ENCODE measurements at regions not wholly inside any gene's neighbourhood (a gene's known extent, or its start where the extent isn't known, plus 50 kb on each side); places are given as distances from the start of the nearest gene placed in this dataset.

DNA sequence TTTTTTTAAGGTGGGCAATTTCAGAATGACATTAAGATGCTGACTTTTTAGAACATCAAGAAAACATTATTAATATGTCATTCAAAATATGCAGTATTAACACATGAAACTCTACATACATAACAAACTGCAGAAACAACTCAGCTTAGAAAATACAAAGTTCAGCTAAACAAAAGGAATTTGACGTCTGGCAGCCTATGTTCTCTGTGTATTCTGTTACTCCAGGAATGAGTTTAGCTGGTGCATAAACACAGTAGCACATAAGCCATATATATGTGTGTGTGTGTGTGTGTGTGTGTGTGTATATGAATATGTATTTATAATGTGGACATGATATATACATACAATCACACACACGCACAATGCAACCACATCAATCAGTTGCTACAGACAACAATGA is 413.5 kb upstream of the PSMD7 start:
- Histone ChIP-seq H4K12ac (ENCODE audit: low read depth, low read length) (no peak overlapping the region), H3K79me2 (ENCODE audit: control insufficient read depth, insufficient read depth, low read length, poor library complexity) (no peaks in the 10 kb centered on the region), H3K4me1 (ENCODE audit: control insufficient read depth in 1 of 2, insufficient read depth in 2 of 2, low read length in 2 of 2) (no peaks in the 10 kb centered on the region), H2AFZ (ENCODE audit: insufficient read depth, low read length, poor library complexity) (no peak overlapping the region), H2BK12ac (ENCODE audit: low read length) (no peak overlapping the region), H3K23ac (ENCODE audit: low read length) (no peak overlapping the region), H3K27me3 (ENCODE audit: insufficient read depth, low read length) (no peaks in the 10 kb centered on the region), H4K8ac (ENCODE audit: low read depth, low read length) (no peak overlapping the region), H3K4ac (ENCODE audit: low read depth, low read length) (no peak overlapping the region), H4K91ac (ENCODE audit: low read depth, low read length) (no peak overlapping the region), H3K36me3 (ENCODE audit: control insufficient read depth in 1 of 2, insufficient read depth in 2 of 2, low read length in 2 of 2) (no peaks in the 10 kb centered on the region), H3K18ac (ENCODE audit: low read length) (no peak overlapping the region), H3K27ac (ENCODE audit: low read depth, low read length) (no peak overlapping the region), H3K9ac (ENCODE audit: low read length) (no peak overlapping the region), H3K4me2 (ENCODE audit: low read length) (no peak overlapping the region), H2AK5ac (ENCODE audit: low read length) (no peak overlapping the region), H2BK120ac (ENCODE audit: insufficient read depth, low read length, poor library complexity) (no peak overlapping the region), H3K4me3 (ENCODE audit: low read depth, low read length) (no peak overlapping the region), H3K9me3 (ENCODE audit: insufficient read depth, low read depth, low read length) (no peaks in the 10 kb centered on the region), H2BK5ac (ENCODE audit: low read depth, low read length, poor library complexity) (no peak overlapping the region), H3K14ac (ENCODE audit: low read length) (no peak overlapping the region), H3K79me1 (ENCODE audit: low read length) (no peaks in the 10 kb centered on the region)
- DNase-seq, result no peak
- WGBS (ENCODE audit: extremely low coverage, insufficient coverage, insufficient read length), result no CpG with 5 or more reads among the region's 2 CpGs

DNA sequence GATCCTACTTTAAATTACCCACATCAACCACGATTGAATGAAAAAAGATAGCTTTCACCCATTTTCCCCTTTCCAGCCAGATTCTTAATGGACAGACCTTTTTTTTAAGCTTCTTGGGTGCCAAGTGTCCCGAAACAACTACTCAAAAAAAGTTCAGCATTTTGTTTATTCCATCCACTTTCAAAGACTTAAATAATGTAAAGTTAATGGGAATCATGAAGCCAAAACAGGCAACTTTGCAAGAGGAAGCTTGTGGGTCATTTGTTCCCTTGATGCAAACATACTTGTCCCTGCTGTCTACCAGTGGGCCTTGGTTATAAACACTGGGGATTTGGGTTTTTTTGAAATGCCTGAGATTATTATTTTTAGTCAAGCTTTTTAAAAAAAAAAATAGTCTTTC is 414.0 kb upstream of the PSMD7 start:
- Histone ChIP-seq H3K23ac (ENCODE audit: low read length) (no peak overlapping the region), H3K79me1 (ENCODE audit: low read length) (no peaks in the 10 kb centered on the region), H3K4me2 (ENCODE audit: low read length) (no peak overlapping the region), H4K91ac (ENCODE audit: low read depth, low read length) (no peak overlapping the region), H3K27ac (ENCODE audit: low read depth, low read length) (no peak overlapping the region), H2BK12ac (ENCODE audit: low read length) (no peak overlapping the region), H3K9me3 (ENCODE audit: insufficient read depth, low read depth, low read length) (no peaks in the 10 kb centered on the region), H2BK5ac (ENCODE audit: low read depth, low read length, poor library complexity) (no peak overlapping the region), H3K4me3 (ENCODE audit: low read depth, low read length) (no peak overlapping the region), H3K9ac (ENCODE audit: low read length) (no peak overlapping the region), H3K4ac (ENCODE audit: low read depth, low read length) (no peak overlapping the region), H4K12ac (ENCODE audit: low read depth, low read length) (no peak overlapping the region), H3K4me1 (ENCODE audit: control insufficient read depth in 1 of 2, insufficient read depth in 2 of 2, low read length in 2 of 2) (no peaks in the 10 kb centered on the region), H3K36me3 (ENCODE audit: control insufficient read depth in 1 of 2, insufficient read depth in 2 of 2, low read length in 2 of 2) (no peaks in the 10 kb centered on the region), H2AK5ac (ENCODE audit: low read length) (no peak overlapping the region), H2BK120ac (ENCODE audit: insufficient read depth, low read length, poor library complexity) (no peak overlapping the region), H3K79me2 (ENCODE audit: control insufficient read depth, insufficient read depth, low read length, poor library complexity) (no peaks in the 10 kb centered on the region), H4K8ac (ENCODE audit: low read depth, low read length) (no peak overlapping the region), H3K18ac (ENCODE audit: low read length) (no peak overlapping the region), H2AFZ (ENCODE audit: insufficient read depth, low read length, poor library complexity) (no peak overlapping the region), H3K27me3 (ENCODE audit: insufficient read depth, low read length) (no peaks in the 10 kb centered on the region), H3K14ac (ENCODE audit: low read length) (no peak overlapping the region)
- no CpG with 5 or more reads among the region's 2 CpGs for WGBS (ENCODE audit: extremely low coverage, insufficient coverage, insufficient read length)
- no peak for DNase-seq

DNA sequence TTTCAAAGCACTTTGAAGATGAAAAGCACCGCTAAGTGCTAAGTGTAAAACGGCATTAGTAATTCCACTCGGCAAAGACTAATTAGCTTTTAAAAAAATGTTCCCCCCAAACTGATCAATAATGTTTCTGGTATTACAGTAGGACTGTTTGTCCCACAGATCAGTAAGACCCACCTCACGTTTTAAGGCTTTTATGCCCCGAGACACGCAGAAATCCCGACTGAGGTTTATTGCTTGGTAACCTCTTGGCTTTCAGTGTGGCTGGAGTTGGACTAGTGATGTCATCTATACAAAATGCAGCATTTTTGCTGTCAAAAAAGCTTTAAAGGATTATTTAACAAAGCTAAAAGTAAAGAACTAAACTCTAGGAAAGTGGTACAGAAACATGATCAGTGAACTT is 414.6 kb upstream of the PSMD7 start:
- no peak overlapping the region for H2AK5ac ChIP-seq (ENCODE audit: low read length)
- H4K91ac ChIP-seq (ENCODE audit: low read depth, low read length), result no peak overlapping the region
- H3K27ac ChIP-seq (ENCODE audit: low read depth, low read length), result no peak overlapping the region
- H3K23ac ChIP-seq (ENCODE audit: low read length), result no peak overlapping the region
- no peak overlapping the region for H2BK12ac ChIP-seq (ENCODE audit: low read length)
- no peak overlapping the region for H3K4me2 ChIP-seq (ENCODE audit: low read length)
- no peak overlapping the region for H2AFZ ChIP-seq (ENCODE audit: insufficient read depth, low read length, poor library complexity)
- H3K9ac ChIP-seq (ENCODE audit: low read length), result no peak overlapping the region
- no CpG with 5 or more reads among the region's 7 CpGs for WGBS (ENCODE audit: extremely low coverage, insufficient coverage, insufficient read length)
- no peak overlapping the region for H3K14ac ChIP-seq (ENCODE audit: low read length)
- H3K9me3 ChIP-seq (ENCODE audit: insufficient read depth, low read depth, low read length), result no peaks in the 10 kb centered on the region
- H3K4me3 ChIP-seq (ENCODE audit: low read depth, low read length), result no peak overlapping the region
- H3K18ac ChIP-seq (ENCODE audit: low read length), result no peak overlapping the region
- no peak overlapping the region for H2BK120ac ChIP-seq (ENCODE audit: insufficient read depth, low read length, poor library complexity)
- H3K4ac ChIP-seq (ENCODE audit: low read depth, low read length), result no peak overlapping the region
- H4K12ac ChIP-seq (ENCODE audit: low read depth, low read length), result no peak overlapping the region
- H4K8ac ChIP-seq (ENCODE audit: low read depth, low read length), result no peak overlapping the region
- DNase-seq, result no peak
- H3K79me2 ChIP-seq (ENCODE audit: control insufficient read depth, insufficient read depth, low read length, poor library complexity), result no peaks in the 10 kb centered on the region
- no peaks in the 10 kb centered on the region for H3K36me3 ChIP-seq (ENCODE audit: control insufficient read depth in 1 of 2, insufficient read depth in 2 of 2, low read length in 2 of 2)
- H3K79me1 ChIP-seq (ENCODE audit: low read length), result no peaks in the 10 kb centered on the region
- H2BK5ac ChIP-seq (ENCODE audit: low read depth, low read length, poor library complexity), result no peak overlapping the region
- H3K27me3 ChIP-seq (ENCODE audit: insufficient read depth, low read length), result no peaks in the 10 kb centered on the region
- no peaks in the 10 kb centered on the region for H3K4me1 ChIP-seq (ENCODE audit: control insufficient read depth in 1 of 2, insufficient read depth in 2 of 2, low read length in 2 of 2)

DNA sequence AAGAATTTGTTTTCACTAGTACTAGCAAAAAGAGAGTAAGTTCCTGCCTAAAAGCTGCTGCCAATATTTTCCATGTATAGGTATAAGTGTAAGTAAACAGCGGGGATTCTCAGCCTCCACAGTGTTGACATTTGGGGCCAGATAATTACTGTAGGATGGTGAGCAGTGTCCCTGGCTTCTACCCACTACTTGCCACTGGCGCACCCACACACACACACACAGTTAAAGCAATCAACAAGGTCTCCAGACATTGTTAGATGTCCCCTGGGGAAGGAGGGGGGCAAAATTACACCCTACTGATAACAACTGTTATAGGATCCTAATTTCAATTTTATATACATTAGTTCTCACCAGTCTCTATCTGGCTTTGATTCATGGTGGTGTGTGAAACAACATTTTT is 417.0 kb upstream of the PSMD7 start:
- H3K4me3 ChIP-seq (ENCODE audit: low read depth, low read length), result no peak overlapping the region
- no peaks in the 10 kb centered on the region for H3K36me3 ChIP-seq (ENCODE audit: control insufficient read depth in 1 of 2, insufficient read depth in 2 of 2, low read length in 2 of 2)
- no peak overlapping the region for H2BK120ac ChIP-seq (ENCODE audit: insufficient read depth, low read length, poor library complexity)
- no CpG with 5 or more reads among the region's 2 CpGs for WGBS (ENCODE audit: extremely low coverage, insufficient coverage, insufficient read length)
- no peaks in the 10 kb centered on the region for H3K79me1 ChIP-seq (ENCODE audit: low read length)
- H2AFZ ChIP-seq (ENCODE audit: insufficient read depth, low read length, poor library complexity), result no peak overlapping the region
- no peak overlapping the region for H2BK12ac ChIP-seq (ENCODE audit: low read length)
- H3K23ac ChIP-seq (ENCODE audit: low read length), result no peak overlapping the region
- no peak overlapping the region for H4K91ac ChIP-seq (ENCODE audit: low read depth, low read length)
- no peaks in the 10 kb centered on the region for H3K9me3 ChIP-seq (ENCODE audit: insufficient read depth, low read depth, low read length)
- H3K27me3 ChIP-seq (ENCODE audit: insufficient read depth, low read length), result no peaks in the 10 kb centered on the region
- no peak for DNase-seq
- H3K9ac ChIP-seq (ENCODE audit: low read length), result no peak overlapping the region
- H3K27ac ChIP-seq (ENCODE audit: low read depth, low read length), result no peak overlapping the region
- H2AK5ac ChIP-seq (ENCODE audit: low read length), result no peak overlapping the region
- H3K4me1 ChIP-seq (ENCODE audit: control insufficient read depth in 1 of 2, insufficient read depth in 2 of 2, low read length in 2 of 2), result no peaks in the 10 kb centered on the region
- H4K12ac ChIP-seq (ENCODE audit: low read depth, low read length), result no peak overlapping the region
- no peak overlapping the region for H3K18ac ChIP-seq (ENCODE audit: low read length)
- no peaks in the 10 kb centered on the region for H3K79me2 ChIP-seq (ENCODE audit: control insufficient read depth, insufficient read depth, low read length, poor library complexity)
- no peak overlapping the region for H3K4me2 ChIP-seq (ENCODE audit: low read length)
- no peak overlapping the region for H2BK5ac ChIP-seq (ENCODE audit: low read depth, low read length, poor library complexity)
- no peak overlapping the region for H3K14ac ChIP-seq (ENCODE audit: low read length)
- no peak overlapping the region for H3K4ac ChIP-seq (ENCODE audit: low read depth, low read length)
- H4K8ac ChIP-seq (ENCODE audit: low read depth, low read length), result no peak overlapping the region
